ENCODE measurements at regions not wholly inside any gene's neighbourhood (a gene's known extent, or its start where the extent isn't known, plus 50 kb on each side); places are given as distances from the start of the nearest gene placed in this dataset.

DNA sequence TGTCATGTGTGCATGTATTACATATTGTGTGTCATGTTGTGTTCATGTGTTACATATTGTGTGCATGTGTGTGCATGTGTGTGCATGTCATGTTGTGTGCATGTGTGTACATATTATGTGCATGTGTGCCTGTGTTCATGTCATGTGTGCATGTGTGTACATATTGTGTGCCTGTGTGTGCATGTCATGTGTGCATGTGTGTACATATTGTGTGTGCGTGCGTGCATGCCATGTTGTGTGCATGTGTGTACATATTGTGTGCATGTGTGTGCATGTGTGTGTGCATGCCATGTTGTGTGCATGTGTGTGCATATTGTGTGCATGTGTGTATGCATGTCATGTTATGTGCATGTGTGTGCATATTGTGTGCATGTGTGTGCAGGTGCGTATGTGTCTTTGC lies 267.1 kb downstream of the EIPR1 start:
- BruUV-seq (replicated peaks): no TSS peak
- POLR2A ChIA-PET: no interaction called here
- no peaks in the 10 kb centered on the region for H3K9me3 ChIP-seq
- Mint-ChIP-seq H3K36me3 (ENCODE audit: insufficient read depth, unreplicated experiment) (no peaks in the 10 kb centered on the region), H3K27me3 (ENCODE audit: insufficient read depth, unreplicated experiment) (peaks cover 5% of the 10 kb centered on the region), H3K4me3 (ENCODE audit: unreplicated experiment) (no peak overlapping the region), H3K4me1 (ENCODE audit: low read depth, unreplicated experiment) (peaks cover 5% of the 10 kb centered on the region), H3K27ac (ENCODE audit: unreplicated experiment) (no peak overlapping the region), H3K9me3 (ENCODE audit: unreplicated experiment) (no peaks in the 10 kb centered on the region)
- H3K27me3 ChIP-seq (replicated peaks; ENCODE audit: control insufficient read depth, insufficient read depth, low read length): no peaks in the 10 kb centered on the region
- TF ChIP-seq, protein P1, sequence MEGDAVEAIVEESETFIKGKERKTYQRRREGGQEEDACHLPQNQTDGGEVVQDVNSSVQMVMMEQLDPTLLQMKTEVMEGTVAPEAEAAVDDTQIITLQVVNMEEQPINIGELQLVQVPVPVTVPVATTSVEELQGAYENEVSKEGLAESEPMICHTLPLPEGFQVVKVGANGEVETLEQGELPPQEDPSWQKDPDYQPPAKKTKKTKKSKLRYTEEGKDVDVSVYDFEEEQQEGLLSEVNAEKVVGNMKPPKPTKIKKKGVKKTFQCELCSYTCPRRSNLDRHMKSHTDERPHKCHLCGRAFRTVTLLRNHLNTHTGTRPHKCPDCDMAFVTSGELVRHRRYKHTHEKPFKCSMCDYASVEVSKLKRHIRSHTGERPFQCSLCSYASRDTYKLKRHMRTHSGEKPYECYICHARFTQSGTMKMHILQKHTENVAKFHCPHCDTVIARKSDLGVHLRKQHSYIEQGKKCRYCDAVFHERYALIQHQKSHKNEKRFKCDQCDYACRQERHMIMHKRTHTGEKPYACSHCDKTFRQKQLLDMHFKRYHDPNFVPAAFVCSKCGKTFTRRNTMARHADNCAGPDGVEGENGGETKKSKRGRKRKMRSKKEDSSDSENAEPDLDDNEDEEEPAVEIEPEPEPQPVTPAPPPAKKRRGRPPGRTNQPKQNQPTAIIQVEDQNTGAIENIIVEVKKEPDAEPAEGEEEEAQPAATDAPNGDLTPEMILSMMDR (IDR thresholded peaks at IDR 0.05; ENCODE audit: insufficient read depth in 1 of 2, low read depth in 1 of 2, low read length in 1 of 2, severe bottlenecking in 1 of 2, unreplicated experiment in 1 of 2): no peak
- no peaks in the 10 kb centered on the region for H3K36me3 ChIP-seq (ENCODE audit: control insufficient read depth, insufficient read depth, low read length)
- DNase-seq: no peak
- 0 out of 2 replicates have a peak, but pooled peaks cover 3% of the 10 kb centered on the region for H3K4me1 ChIP-seq
- CTCF ChIA-PET: interaction anchor here (0.8 kb wide), 1 partner anchor 9 kb away, joined by 3 read pairs; no protein-coding TSS in a partner anchor
- no peak overlapping the region for H3K4me3 ChIP-seq (ENCODE audit: low read depth, low read length)
- intact Hi-C loops (cut with micrococcal nuclease; ENCODE audit: unreplicated experiment): no loop called here

DNA sequence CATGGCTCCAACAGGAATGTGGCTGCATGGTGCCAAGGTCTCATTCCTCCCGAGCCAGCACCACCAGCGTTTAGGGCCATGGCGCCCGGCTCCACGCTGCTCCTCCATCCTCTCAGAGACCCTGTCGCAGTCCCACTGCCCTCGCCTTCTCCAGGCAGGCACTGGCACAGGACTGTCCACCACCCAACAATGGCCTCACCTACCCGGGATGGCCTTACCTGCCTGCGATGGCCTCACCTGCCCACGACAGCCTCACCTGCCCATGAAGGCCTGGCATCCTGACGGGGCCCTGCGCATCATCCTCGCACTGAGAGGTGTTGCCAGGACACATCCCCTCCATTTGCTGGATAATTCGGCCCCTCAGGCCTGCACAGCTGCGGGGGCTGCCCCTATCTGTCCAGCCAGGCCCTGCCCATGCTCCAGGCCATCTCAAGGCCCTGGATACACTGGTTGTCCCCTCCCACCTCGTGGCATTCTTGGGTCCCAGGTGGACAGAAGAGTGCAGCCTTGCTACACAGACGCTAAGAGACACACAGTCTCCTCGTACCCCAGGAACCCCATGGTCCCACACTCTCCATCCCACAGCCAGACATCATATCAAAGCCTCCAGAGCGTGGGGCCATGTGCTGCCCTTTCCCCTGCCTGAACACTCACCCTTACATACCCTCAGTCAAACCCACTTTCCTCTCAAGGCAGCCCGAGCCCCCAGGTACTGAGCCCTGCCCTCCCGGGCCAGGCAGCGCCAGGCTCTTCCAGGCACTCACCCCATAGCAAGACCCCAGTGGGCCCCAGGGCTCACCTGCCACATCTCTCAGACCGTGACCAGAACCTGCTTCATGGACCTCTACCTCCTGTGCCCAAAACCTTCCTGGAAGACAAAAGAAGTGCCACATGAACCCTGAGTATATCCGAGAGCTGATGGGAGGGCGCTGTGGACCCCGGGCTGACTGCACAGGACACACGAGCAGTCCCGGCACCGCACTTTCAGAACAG lies 268.6 kb downstream of the EIPR1 start:
- Mint-ChIP-seq H3K4me1 (ENCODE audit: low read depth, unreplicated experiment) (peaks cover 7% of the 10 kb centered on the region), H3K4me3 (ENCODE audit: unreplicated experiment) (no peak overlapping the region), H3K27ac (ENCODE audit: unreplicated experiment) (no peak overlapping the region), H3K27me3 (ENCODE audit: insufficient read depth, unreplicated experiment) (peaks cover 6% of the 10 kb centered on the region), H3K36me3 (ENCODE audit: insufficient read depth, unreplicated experiment) (no peaks in the 10 kb centered on the region), H3K9me3 (ENCODE audit: unreplicated experiment) (no peaks in the 10 kb centered on the region)
- DNase-seq: no peak
- Histone ChIP-seq H3K27me3 (replicated peaks; ENCODE audit: control insufficient read depth, insufficient read depth, low read length) (no peaks in the 10 kb centered on the region), H3K4me1 (0 out of 2 replicates have a peak, but pooled peaks cover 5% of the 10 kb centered on the region), H3K4me3 (ENCODE audit: low read depth, low read length) (no peak overlapping the region), H3K9me3 (no peaks in the 10 kb centered on the region), H3K36me3 (ENCODE audit: control insufficient read depth, insufficient read depth, low read length) (no peaks in the 10 kb centered on the region)
- CTCF ChIA-PET: no interaction called here
- no TSS peak for BruUV-seq (replicated peaks)
- intact Hi-C loops (cut with micrococcal nuclease; ENCODE audit: unreplicated experiment): no loop called here
- POLR2A ChIA-PET: no interaction called here
- TF ChIP-seq, protein P1 (IDR thresholded peaks at IDR 0.05; ENCODE audit: insufficient read depth in 1 of 2, low read depth in 1 of 2, low read length in 1 of 2, severe bottlenecking in 1 of 2, unreplicated experiment in 1 of 2): no peak

DNA sequence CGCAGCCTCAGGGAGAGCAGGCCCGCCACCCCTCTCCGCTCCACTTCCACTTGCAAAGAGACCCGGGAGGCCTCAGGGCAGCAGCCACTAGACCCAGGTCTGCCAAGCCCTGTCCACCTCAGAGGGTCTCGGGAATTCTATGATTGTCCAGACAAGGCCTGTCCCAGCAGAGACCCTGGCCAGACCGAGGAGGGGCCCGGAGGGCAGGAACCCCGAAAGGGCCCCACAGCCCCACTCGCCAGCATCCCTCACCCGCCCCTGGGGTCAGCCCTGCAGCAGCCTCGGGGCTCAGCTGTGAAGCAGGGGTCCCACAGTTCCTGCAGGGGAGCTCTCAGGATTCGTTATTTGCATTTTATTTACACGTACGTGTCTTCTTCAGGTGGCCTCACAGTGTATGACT lies 269.5 kb downstream of the EIPR1 start:
- peaks cover 7% of the 10 kb centered on the region for H3K4me1 Mint-ChIP-seq (ENCODE audit: low read depth, unreplicated experiment)
- peaks cover 12% of the 10 kb centered on the region for H3K27me3 Mint-ChIP-seq (ENCODE audit: insufficient read depth, unreplicated experiment)
- H3K4me3 Mint-ChIP-seq (ENCODE audit: unreplicated experiment): no peak overlapping the region
- H3K36me3 Mint-ChIP-seq (ENCODE audit: insufficient read depth, unreplicated experiment): no peaks in the 10 kb centered on the region
- CTCF ChIA-PET: no interaction called here
- no peak for DNase-seq
- no peaks in the 10 kb centered on the region for H3K9me3 ChIP-seq
- POLR2A ChIA-PET: no interaction called here
- no TSS peak for BruUV-seq (replicated peaks)
- H3K9me3 Mint-ChIP-seq (ENCODE audit: unreplicated experiment): no peaks in the 10 kb centered on the region
- H3K27ac Mint-ChIP-seq (ENCODE audit: unreplicated experiment): no peak overlapping the region
- TF ChIP-seq, protein P1 (IDR thresholded peaks at IDR 0.05; ENCODE audit: insufficient read depth in 1 of 2, low read depth in 1 of 2, low read length in 1 of 2, severe bottlenecking in 1 of 2, unreplicated experiment in 1 of 2): no peak
- H3K4me3 ChIP-seq (ENCODE audit: low read depth, low read length): no peak overlapping the region
- H3K27me3 ChIP-seq (replicated peaks; ENCODE audit: control insufficient read depth, insufficient read depth, low read length): no peaks in the 10 kb centered on the region
- 0 out of 2 replicates have a peak, but pooled peaks cover 5% of the 10 kb centered on the region for H3K4me1 ChIP-seq
- intact Hi-C loops (cut with micrococcal nuclease; ENCODE audit: unreplicated experiment): no loop called here
- H3K36me3 ChIP-seq (ENCODE audit: control insufficient read depth, insufficient read depth, low read length): no peaks in the 10 kb centered on the region

Data from Caco-2 (cell line).